Astrocyte (in vitro differentiated cells and primary cell): ENCODE measurements at regions not wholly inside any gene's neighbourhood (a gene's known extent, or its start where the extent isn't known, plus 50 kb on each side); places are given as distances from the start of the nearest gene placed in this dataset.

ENCODE experiments used
- DNase-seq: peaks from one replicate; pipeline ENCODE4 v3.0.0-alpha.2; 2010; ENCODE audit warnings: low read depth
- FAIRE-seq: peaks from 2 replicates; lab custom pipeline; 2011; peaks lifted over from hg19 to GRCh38; lab: Jason Lieb, UNC
- H2AFZ ChIP-seq: 2 replicates; pipeline ENCODE4 v1.6.0; 2012; ENCODE audit warnings: low read depth, low read length, inconsistent platforms
- H3K27ac ChIP-seq: 2 replicates; pipeline ENCODE4 v1.5.1; 2011; ENCODE audit warnings: low read depth, low read length, inconsistent platforms
- H3K27me3 ChIP-seq: 2 replicates; pipeline ENCODE4 v1.6.0; 2011; ENCODE audit warnings: low read length, inconsistent platforms; ENCODE audit not compliant: insufficient read depth
- H3K36me3 ChIP-seq: 2 replicates; pipeline ENCODE4 v1.5.1; 2011; ENCODE audit warnings: low read length, inconsistent platforms; ENCODE audit not compliant: insufficient read depth
- H3K4me1 ChIP-seq: 2 replicates; pipeline ENCODE4 v1.5.1; 2011; ENCODE audit warnings: low read length, inconsistent platforms; ENCODE audit not compliant: insufficient read depth
- H3K4me2 ChIP-seq: 2 replicates; pipeline ENCODE4 v1.6.0; 2012; ENCODE audit warnings: low read length, inconsistent platforms
- H3K4me3 ChIP-seq: 2 replicates; pipeline ENCODE4 v1.5.1; 2011; ENCODE audit warnings: low read depth, mild to moderate bottlenecking, low read length, inconsistent platforms; ENCODE audit not compliant: insufficient read depth
- H3K79me2 ChIP-seq: 2 replicates; pipeline ENCODE4 v1.6.0; 2012; ENCODE audit warnings: mild to moderate bottlenecking, low read length, inconsistent platforms; ENCODE audit not compliant: insufficient read depth
- H3K9ac ChIP-seq: 2 replicates; pipeline ENCODE4 v1.6.0; 2012; ENCODE audit warnings: mild to moderate bottlenecking, low read length, inconsistent platforms
- H3K9me3 ChIP-seq: 2 replicates; pipeline ENCODE4 v1.5.1; 2012; ENCODE audit warnings: low read depth, mild to moderate bottlenecking, low read length, inconsistent platforms; ENCODE audit not compliant: insufficient read depth
- H4K20me1 ChIP-seq: 2 replicates; pipeline ENCODE4 v1.6.0; 2012; ENCODE audit warnings: low read length, inconsistent platforms; ENCODE audit not compliant: insufficient read depth
- H3K27ac Mint-ChIP-seq: one replicate; pipeline ENCODE4 v1.8.0; 2021; ENCODE audit warnings: mild to moderate bottlenecking, mixed read lengths; ENCODE audit not compliant: unreplicated experiment
- H3K27me3 Mint-ChIP-seq: one replicate; pipeline ENCODE4 v1.8.0; 2021; ENCODE audit warnings: low read depth, mixed read lengths; ENCODE audit not compliant: unreplicated experiment
- H3K36me3 Mint-ChIP-seq: one replicate; pipeline ENCODE4 v1.8.0; 2021; ENCODE audit warnings: low read depth, mixed read lengths; ENCODE audit not compliant: unreplicated experiment
- H3K4me1 Mint-ChIP-seq: one replicate; pipeline ENCODE4 v1.8.0; 2021; ENCODE audit warnings: low read depth, mixed read lengths; ENCODE audit not compliant: unreplicated experiment
- H3K4me3 Mint-ChIP-seq: one replicate; pipeline ENCODE4 v1.8.0; 2021; ENCODE audit warnings: mild to moderate bottlenecking, moderate library complexity, mixed read lengths; ENCODE audit not compliant: unreplicated experiment
- H3K9me3 Mint-ChIP-seq: one replicate; pipeline ENCODE4 v1.8.0; 2021; ENCODE audit warnings: mild to moderate bottlenecking, mixed read lengths; ENCODE audit not compliant: unreplicated experiment
- CTCF ChIP-seq: IDR thresholded peaks from 2 replicates; pipeline ENCODE4 v1.5.1; 2011; ENCODE audit warnings: low read depth, mild to moderate bottlenecking, inconsistent platforms, low read length, moderate library complexity; ENCODE audit not compliant: insufficient read depth
- EZH2 ChIP-seq: IDR thresholded peaks from 2 replicates; pipeline ENCODE4 v1.6.1; 2012; ENCODE audit warnings: mild to moderate bottlenecking, low read length, inconsistent platforms; ENCODE audit not compliant: insufficient read depth

GRCh38 chr2:2644040-2644439 is 313.0 kb upstream of the MYT1L start:
- Mint-ChIP-seq H3K4me1 (peaks cover 26% of the 10 kb centered on the region), H3K27ac (no peak overlapping the region), H3K27me3 (peaks cover 20% of the 10 kb centered on the region), H3K36me3 (no peaks in the 10 kb centered on the region), H3K9me3 (no peaks in the 10 kb centered on the region), H3K4me3 (no peak overlapping the region)
- Histone ChIP-seq H3K27me3 (no peaks in the 10 kb centered on the region), H4K20me1 (no peaks in the 10 kb centered on the region), H3K79me2 (no peaks in the 10 kb centered on the region), H3K36me3 (no peaks in the 10 kb centered on the region), H2AFZ (no peak overlapping the region), H3K4me1 (no peaks in the 10 kb centered on the region), H3K4me3 (no peak overlapping the region), H3K9me3 (peaks cover 4% of the 10 kb centered on the region), H3K9ac (no peak overlapping the region), H3K4me2 (no peak overlapping the region), H3K27ac (no peak overlapping the region)
- no peak for DNase-seq
- TF ChIP-seq CTCF = no peak
- no peak for TF ChIP-seq EZH2
- FAIRE-seq = peak; percentile 20

- no peak overlapping the region for H2AFZ ChIP-seq
- H3K79me2 ChIP-seq = no peaks in the 10 kb centered on the region
- H3K27me3 Mint-ChIP-seq = peaks cover 23% of the 10 kb centered on the region
- H3K9me3 Mint-ChIP-seq = no peaks in the 10 kb centered on the region
- H3K9ac ChIP-seq = no peak overlapping the region
- no peaks in the 10 kb centered on the region for H3K36me3 ChIP-seq
- H3K4me3 ChIP-seq = no peak overlapping the region
- H3K4me2 ChIP-seq = no peak overlapping the region
- no peak overlapping the region for H3K27ac Mint-ChIP-seq
- TF ChIP-seq CTCF (no peak), EZH2 (no peak)
- H4K20me1 ChIP-seq = no peaks in the 10 kb centered on the region
- no peaks in the 10 kb centered on the region for H3K27me3 ChIP-seq
- H3K9me3 ChIP-seq = peaks cover 4% of the 10 kb centered on the region
- no peaks in the 10 kb centered on the region for H3K4me1 ChIP-seq
- no peak overlapping the region for H3K4me3 Mint-ChIP-seq
- H3K27ac ChIP-seq = no peak overlapping the region
- DNase-seq = no peak
- no peak for FAIRE-seq
- peaks cover 21% of the 10 kb centered on the region for H3K4me1 Mint-ChIP-seq
- no peaks in the 10 kb centered on the region for H3K36me3 Mint-ChIP-seq
These were observed 312.1 kb upstream of the MYT1L start for GRCh38 chr2:2642906-2643890.
